NCI-H2227 treated with DMSO at 0.1 percent for 48 hours (cell line): ENCODE measurements at regions not wholly inside any gene's neighbourhood (a gene's known extent, or its start where the extent isn't known, plus 50 kb on each side); places are given as distances from the start of the nearest gene placed in this dataset.
"Not testable (repeated sequence)": the region's sequence is repeated elsewhere in the genome, so short reads cannot be mapped to it uniquely, and the experiment has no call there.

ENCODE experiments used
- DNase-seq: peaks from one replicate; lab custom pipeline; 2025; lab: John Stamatoyannopoulos, UW

DNA sequence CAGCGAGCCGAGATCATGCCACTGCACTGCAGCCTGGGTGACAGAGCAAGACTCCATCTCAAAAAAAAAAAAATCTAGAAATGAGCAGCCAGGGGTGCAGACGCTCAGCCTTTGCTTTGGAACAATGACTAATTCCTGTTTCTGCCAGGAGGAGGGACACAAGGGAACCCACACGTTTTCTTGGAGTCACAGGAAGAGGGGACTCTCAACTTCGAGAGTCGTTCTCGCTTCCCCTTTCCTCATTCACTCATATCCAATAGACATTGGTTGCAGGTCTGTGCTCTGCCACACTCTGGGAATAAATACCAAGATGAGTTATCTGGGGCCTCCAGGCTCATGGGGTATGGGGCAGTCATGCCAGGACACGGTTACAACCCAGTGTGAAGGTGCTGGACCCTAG lies 91.5 kb upstream of the RREB1 start:
- no peak for DNase-seq

- no peak for DNase-seq
Measured at GRCh38 chr6:7021301-7021700, 86.5 kb upstream of the RREB1 start.

GRCh38 chr6:7025861-7026260 lies 81.9 kb upstream of the RREB1 start:
- no peak for DNase-seq

- not testable (repeated sequence) for DNase-seq
Measured at GRCh38 chr6:7028963-7029362, 78.8 kb upstream of the RREB1 start.

- not testable (repeated sequence) for DNase-seq
Measured at GRCh38 chr6:7030968-7031367, 76.8 kb upstream of the RREB1 start.

DNA sequence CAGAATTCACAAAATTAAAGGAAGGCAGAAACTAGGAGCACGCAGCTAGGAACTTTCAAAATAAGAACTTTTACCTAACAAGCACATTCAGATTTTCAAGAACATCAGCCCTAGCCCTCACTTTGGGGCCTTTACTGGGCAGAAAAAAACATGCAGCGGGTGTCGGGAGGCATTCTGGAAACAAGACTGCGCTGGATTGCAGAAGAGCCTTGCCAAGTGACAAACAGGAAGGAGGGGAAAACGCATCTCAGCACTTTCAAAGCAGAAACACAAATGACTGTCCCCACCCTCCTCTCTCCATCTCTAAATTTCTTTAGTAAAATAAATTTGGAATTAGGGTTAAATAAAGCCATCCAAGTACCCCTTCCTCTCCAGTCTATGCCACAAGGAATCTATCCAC lies 74.6 kb upstream of the RREB1 start:
- DNase-seq = no peak

- DNase-seq = no peak
Measured at GRCh38 chr6:7034055-7034454, 73.7 kb upstream of the RREB1 start.

DNA sequence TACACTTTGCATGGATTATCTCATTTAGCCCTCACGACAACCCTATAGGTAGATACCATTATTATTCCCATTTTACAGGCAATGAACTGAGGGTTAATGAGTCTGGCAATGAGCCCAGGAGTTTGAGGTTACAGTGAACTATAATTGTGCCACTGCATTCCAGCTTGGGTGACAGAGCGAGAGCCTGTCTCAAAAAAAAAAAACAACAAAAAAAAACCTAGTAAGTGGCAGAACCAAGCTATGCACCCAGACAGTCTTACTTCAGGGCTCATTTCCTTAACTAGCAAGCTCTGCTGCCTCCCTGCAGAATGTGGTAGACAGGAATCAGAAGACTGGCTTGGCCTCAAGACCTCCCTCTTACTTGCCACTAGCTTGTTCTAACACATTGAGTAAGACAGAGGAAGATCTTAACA lies 71.9 kb upstream of the RREB1 start:
- no peak for DNase-seq

DNA sequence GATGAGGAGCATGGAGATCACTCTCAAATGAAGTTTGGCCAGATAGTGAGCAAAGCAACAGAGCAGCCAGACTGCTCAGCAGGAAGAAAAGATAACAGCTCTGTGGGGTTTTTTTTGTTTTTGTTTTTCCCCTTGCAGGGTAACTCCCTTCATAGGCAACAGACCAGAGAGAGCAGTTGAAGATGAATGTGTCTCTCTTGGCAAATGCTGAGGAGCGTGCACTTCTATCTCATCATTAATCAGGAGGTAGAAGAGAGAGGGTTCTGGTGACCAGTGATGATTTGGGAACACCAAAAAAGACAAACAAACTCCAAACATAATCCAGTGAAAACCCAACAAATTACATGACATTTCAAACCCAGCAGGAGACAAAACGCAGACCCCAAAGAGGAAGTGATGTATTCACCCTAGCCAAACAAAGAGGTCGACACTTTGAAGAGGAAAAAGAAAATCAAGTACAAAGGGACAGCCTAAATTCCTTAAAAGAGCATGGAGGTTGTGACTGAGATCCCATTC lies 66.2 kb upstream of the RREB1 start:
- no peak for DNase-seq

- no peak for DNase-seq
Measured at GRCh38 chr6:7042056-7042653, 65.6 kb upstream of the RREB1 start.

DNA sequence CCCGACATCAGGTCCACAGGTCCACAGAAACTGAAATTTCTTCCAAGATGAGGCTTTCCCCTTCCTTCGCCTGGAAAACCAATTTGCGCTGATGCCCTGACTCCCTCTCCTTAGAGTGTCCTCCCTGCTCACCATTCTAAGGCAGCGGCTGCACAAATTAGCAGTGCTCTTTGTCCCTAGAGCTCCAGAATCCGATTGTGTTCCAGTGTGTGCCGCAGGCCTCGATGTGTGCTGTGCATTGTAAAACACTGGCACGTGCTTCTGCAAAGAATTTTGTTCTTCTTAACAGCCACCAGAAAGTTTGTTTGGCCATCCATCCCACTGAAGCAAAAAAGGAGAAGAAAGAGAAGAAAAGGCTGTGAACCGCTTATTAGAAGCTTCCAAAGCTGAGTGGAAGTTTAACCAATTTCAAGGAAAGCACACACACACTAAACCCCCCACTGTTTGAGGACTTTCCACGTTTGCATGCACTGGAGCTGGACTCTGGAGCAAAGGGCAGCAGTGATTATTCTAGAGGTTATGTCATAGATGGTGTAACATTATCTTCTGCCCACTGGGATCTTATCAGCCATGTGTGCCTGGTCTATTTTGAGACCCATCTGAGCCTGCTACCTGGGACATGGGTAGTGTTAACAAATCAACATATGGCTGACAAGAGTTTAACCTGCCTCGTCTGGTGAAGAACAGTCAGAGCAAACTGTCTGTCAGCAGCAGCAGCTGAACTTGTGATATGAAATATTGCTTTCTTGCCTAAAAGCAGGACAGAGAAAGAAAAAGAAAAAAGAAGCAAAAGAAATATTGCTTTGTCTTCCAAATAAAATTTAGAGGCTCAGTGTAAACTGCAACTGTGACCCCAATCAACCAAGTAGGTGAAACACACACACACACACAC lies 64.9 kb upstream of the RREB1 start:
- DNase-seq = no peak

GRCh38 chr6:7045331-7045730 lies 62.4 kb upstream of the RREB1 start:
- DNase-seq = no peak

- no peak for DNase-seq
Measured at GRCh38 chr6:7045746-7046145, 62.0 kb upstream of the RREB1 start.

- DNase-seq = no peak
Measured at GRCh38 chr6:7047128-7047527, 60.6 kb upstream of the RREB1 start.

DNA sequence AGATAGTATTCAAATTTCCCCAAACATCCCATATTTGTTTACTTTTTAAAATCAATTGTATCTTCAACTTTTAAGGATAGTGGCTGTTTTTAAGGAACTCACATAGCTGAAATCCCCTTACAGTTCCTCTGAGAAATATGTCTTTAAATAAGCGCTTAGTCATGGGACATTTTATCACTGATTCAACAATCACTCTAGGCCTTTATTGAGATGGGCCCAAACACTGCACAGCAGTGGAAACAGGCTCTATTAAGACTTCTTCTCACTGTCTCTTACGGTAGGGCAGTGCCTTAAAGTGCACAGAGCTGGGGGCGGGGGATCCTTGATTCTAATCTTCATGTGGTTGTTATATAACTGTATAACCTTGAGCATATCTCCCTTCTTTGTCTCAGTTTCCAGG lies 59.8 kb upstream of the RREB1 start:
- no peak for DNase-seq

DNA sequence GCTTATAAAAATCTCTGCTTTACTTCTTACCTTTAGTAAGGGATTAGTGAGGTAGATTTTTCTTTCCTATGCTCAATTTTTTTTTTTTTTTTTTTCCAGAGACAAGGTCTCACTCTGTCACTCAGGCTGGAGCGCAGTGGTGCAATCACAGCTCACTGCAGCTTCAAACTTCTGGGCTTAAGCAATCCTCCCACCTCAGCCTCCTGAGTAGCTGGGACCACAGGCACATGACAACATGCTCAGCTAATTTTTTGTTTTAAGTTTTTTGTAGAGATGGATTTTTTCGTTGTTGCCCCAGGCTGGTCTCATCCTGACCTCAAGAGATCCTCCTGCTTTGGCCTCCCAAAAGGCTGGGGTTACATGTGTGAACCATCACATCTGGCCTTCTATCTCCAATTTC lies 58.9 kb upstream of the RREB1 start:
- no peak for DNase-seq

DNA sequence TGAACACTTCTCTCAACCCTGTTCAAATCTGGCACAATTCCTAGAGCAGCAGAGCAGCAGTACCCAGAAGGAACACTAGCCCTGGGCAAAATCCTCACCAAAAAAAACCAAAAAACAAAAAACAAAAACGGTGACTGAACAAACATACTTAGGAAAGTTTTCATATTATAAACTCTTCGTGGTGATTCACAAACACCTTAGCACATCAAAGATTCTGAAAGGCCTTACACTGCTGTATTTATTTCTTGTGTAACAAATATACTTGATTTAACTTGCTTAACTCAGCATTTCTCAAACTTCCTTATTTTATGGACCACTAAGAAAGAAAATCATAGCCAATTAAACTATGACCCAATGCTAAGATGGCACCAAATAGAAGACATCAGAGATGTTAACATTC lies 57.8 kb upstream of the RREB1 start:
- no peak for DNase-seq

DNA sequence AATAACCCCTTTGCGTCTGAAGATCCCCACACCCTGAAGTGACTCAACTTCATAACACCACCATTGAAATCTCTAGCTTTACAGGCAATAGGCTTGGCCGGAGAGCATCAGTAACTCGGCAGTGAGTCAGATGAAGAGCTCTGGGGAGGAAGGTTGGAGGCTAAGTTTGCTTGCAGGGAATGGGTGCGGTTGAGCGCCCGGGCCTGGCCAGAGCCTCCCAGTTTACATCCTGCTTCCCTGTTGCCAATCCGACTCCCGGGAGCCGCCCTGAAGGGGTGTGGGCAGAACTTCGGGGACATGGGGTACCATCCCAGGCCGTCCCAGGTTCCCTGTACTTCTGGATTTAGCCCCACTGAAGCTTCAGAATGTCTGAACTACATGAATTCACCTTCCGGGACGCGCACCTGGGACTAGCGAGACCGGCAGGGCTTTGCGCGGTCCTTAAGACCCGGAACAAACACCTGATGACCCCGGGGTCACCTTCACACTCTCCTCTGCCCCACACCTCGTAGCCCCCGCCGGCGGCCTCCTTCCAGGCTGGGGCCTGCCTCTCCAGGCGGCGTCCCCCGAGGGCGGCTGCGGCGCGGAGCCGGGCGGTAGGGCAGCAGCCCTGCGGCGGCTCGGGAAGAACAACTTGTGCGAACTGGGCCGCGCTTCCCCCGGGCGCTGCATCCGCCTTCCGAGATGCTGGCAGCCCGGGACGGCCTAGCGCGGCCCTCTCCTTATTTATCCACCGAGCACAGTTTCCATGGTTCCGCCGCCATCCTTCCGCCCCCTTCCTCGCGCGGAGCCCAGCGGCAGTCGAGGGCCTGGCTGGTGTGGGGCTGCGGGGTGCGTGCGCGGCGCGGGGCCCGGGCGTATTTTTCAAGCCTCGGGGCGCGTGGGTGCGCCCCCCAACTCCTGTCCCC lies 56.6 kb upstream of the RREB1 start:
- no peak for DNase-seq

- DNase-seq = no peak
Measured at GRCh38 chr6:7051780-7052442, 55.9 kb upstream of the RREB1 start.

- DNase-seq = no peak
Measured at GRCh38 chr6:7052443-7053011, 55.2 kb upstream of the RREB1 start.

- no peak for DNase-seq
Measured at GRCh38 chr6:7053125-7053774, 54.5 kb upstream of the RREB1 start.
